ENCODE measurements at regions not wholly inside any gene's neighbourhood (a gene's known extent, or its start where the extent isn't known, plus 50 kb on each side); places are given as distances from the start of the nearest gene placed in this dataset.
"Not testable (repeated sequence)": the region's sequence is repeated elsewhere in the genome, so short reads cannot be mapped to it uniquely, and the experiment has no call there.

DNA sequence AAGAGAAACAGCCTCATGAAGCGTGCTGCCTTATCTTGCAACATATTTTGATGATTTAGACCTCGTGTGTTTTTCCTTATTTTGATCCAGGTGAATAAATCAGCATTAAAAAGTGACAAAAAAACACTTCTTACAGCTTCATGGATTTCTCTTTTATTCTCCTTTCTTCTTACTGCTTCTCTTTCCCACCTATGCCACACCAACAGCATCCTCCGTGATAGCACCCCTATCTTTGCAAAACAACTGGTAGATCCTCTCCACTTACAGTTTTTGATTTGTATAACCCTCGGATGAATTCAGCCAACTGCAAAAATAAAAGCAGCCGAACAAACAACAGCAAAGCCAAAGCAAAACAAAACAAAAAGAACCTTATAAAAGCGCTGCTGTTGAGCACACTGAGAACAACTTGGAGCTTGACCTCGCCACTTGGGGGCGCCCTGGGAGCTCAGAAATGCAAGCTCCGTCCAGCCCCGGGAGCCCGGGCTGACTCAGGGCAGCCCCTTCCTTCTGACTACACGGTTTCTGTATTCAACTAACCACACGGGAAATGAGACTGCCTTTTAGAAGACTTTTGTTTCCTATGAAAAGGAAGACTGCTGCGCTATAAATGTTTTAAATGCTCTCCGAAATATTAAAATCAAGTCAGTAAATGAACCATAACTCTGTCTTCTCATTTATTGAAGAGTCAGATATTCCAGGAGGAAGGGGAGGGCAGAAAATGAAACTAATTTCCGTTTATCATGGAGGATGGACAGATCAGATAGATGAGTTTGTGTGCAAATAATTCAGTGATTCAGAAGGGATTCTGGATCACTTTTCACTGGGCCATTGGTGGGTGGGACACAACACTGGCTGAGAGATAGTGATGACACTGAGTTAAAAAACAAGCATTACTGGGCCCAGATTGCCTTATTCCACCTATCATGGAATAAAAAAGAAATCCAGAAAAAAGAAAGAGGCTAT is 186.8 kb downstream of the ATP6V0E2 start:
- intact Hi-C loops (cut with DNase I) = not testable (repeated sequence)
- DNase-seq = peak; percentile 83 to 90
- TF ChIP-seq, protein P1, sequence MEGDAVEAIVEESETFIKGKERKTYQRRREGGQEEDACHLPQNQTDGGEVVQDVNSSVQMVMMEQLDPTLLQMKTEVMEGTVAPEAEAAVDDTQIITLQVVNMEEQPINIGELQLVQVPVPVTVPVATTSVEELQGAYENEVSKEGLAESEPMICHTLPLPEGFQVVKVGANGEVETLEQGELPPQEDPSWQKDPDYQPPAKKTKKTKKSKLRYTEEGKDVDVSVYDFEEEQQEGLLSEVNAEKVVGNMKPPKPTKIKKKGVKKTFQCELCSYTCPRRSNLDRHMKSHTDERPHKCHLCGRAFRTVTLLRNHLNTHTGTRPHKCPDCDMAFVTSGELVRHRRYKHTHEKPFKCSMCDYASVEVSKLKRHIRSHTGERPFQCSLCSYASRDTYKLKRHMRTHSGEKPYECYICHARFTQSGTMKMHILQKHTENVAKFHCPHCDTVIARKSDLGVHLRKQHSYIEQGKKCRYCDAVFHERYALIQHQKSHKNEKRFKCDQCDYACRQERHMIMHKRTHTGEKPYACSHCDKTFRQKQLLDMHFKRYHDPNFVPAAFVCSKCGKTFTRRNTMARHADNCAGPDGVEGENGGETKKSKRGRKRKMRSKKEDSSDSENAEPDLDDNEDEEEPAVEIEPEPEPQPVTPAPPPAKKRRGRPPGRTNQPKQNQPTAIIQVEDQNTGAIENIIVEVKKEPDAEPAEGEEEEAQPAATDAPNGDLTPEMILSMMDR (IDR thresholded peaks at IDR 0.05) = peak; percentile 47

DNA sequence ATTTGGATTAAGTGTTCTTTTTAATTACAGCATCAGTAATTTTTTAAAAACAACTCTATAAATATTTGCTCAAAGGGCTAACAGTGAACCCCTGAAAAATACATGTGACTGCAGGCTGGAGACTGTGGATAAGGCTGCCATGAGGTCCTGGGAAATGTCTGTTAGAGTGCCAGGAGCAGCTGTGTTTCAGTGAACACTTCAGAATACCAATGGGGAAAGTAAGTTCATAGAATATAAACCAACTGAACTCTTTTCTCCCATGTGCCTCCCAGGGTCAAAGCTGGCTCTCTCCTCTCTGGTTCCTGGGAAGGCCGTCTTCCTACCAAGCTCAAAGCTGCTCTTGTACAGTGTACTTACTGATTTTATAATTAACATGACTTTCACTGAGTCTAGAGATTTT is 189.4 kb downstream of the ATP6V0E2 start:
- H3K4me3 ChIP-seq; H3K36me3 ChIP-seq (ENCODE audit: insufficient read depth in 1 of 2, low read depth in 1 of 2); ATAC-seq; H3K27ac ChIP-seq; H3K4me1 ChIP-seq; DNase-seq; intact Hi-C loops (cut with DNase I); H3K27me3 ChIP-seq (ENCODE audit: insufficient read depth in 3 of 3, low read length in 2 of 3); H3K9me3 ChIP-seq: not testable (repeated sequence)
- 68 to 86% (median 71%) methylated on average over 1 of the region's 1 CpG for WGBS, 3 donors

More for the DNA sequence above, 186.8 kb downstream of the ATP6V0E2 start:
- H3K9me3 ChIP-seq; H3K4me1 ChIP-seq; H3K27me3 ChIP-seq (ENCODE audit: insufficient read depth in 3 of 3, low read length in 2 of 3); H3K27ac ChIP-seq; H3K4me3 ChIP-seq; H3K36me3 ChIP-seq (ENCODE audit: insufficient read depth in 1 of 2, low read depth in 1 of 2): not testable (repeated sequence)
- ATAC-seq = peak; percentile 80 to 95 (median 84)
- WGBS, 3 donors = 16 to 19% (median 18%) methylated on average over 10 of the region's 16 CpGs

DNA sequence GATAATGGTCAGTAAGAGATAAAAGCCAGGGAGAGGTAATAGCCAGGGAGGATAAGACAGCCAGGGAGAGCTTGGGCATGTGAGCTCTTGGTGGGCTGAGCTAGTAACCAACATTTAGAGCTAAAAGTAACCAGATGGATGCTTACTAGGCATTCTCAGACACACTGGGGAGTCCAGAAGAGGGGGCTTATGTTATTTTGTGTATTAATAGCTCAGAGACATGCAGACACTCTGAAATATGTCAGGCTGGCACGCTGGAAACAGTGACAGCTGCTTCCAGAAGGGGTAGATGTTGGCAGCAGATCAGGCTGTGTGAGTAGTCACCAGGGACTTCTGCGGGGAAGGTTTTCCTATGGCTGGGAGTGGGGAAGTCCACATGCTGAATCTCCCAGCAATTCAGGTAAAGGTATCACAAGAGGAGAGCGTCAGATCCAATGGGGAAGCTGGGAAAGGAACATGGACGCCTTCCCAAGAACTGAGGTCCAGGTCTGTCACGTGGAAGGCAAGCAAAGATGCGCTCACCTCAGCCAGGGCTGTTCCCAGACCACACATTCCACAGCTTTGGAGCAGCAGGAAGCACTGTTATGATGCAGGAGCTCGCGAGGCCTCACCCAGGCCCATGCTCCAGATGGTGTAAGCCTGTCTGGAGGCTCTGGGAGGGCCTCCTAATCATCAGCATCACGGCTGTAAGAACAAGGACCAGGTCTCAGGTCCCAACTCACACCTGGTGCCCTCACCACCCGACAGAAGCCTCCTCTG is 196.0 kb downstream of the ATP6V0E2 start:
- H3K9me3 ChIP-seq; intact Hi-C loops (cut with DNase I); DNase-seq; H3K27ac ChIP-seq; H3K27me3 ChIP-seq (ENCODE audit: insufficient read depth in 3 of 3, low read length in 2 of 3); H3K36me3 ChIP-seq (ENCODE audit: insufficient read depth in 1 of 2, low read depth in 1 of 2); H3K4me1 ChIP-seq; H3K4me3 ChIP-seq; ATAC-seq: not testable (repeated sequence)
- 42 to 61% (median 56%) methylated on average over 8 to 10 of the region's 10 CpGs for WGBS, 3 donors

DNA sequence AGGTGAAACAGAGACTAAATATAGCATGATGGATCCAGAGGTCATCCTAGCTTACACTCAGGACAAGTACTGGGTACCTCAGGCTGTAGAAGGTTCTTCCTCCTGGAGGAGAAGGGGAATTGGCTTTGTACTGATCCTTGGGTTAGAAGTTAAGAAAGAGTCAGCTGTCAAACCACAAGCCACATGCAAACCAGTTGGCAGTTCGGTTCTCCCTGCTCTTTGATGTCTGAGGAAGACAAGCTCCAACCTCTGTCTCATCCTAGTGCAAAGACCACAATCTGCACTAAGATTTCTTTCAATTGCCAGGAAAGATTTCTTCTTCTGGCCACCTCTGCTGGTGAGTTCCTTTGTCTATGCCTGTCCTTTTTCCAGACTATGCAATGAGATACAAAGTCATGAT is 203.8 kb downstream of the ATP6V0E2 start:
- H3K4me3 ChIP-seq; intact Hi-C loops (cut with DNase I); H3K36me3 ChIP-seq (ENCODE audit: insufficient read depth in 1 of 2, low read depth in 1 of 2); H3K27ac ChIP-seq; H3K27me3 ChIP-seq (ENCODE audit: insufficient read depth in 3 of 3, low read length in 2 of 3); ATAC-seq; DNase-seq; H3K4me1 ChIP-seq; H3K9me3 ChIP-seq: not testable (repeated sequence)
- 58 to 71% (median 70%) methylated on average over 1 of the region's 1 CpG for WGBS, 3 donors

DNA sequence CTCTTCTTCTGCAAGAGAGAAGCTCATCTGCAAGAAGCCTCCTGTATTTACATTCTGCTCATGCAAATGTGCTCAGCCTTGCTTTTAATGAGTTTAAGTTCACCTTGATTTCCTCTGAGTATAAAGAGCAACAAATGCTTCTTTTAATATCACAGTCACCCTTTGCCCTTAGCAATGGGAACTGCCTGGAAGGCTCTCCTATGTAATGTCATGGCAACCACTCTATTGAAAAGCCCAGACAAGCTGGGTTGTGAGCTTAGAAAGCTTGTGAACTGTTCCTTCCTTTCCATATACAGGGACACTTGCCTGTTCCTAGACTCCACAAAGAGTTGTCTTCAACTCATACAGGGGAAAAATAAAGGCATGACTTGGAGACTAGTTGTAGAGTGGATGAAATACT is 208.1 kb downstream of the ATP6V0E2 start:
- ATAC-seq; H3K4me1 ChIP-seq; H3K27me3 ChIP-seq (ENCODE audit: insufficient read depth in 3 of 3, low read length in 2 of 3): not testable (repeated sequence)

DNA sequence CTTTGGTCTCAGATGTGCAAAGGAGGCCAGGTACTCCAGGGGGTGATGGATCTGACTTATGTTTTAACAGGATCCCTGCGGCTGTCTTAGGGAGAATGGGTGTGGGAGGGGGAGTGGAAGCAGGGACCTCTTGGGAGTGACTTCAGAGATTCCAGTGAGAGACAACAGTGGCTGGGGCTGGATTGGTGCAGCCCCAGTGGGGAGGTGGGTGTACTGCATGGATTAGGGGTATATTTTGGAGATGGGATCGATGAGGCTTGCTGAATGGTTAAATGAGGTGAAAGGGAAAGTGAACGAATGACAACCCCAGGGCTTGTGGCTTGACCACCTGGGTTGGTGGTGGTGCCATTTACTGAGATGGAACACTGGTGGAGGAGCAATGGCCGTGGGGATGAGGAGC is 211.0 kb downstream of the ATP6V0E2 start:
- H3K4me3 ChIP-seq; H3K4me1 ChIP-seq; H3K27me3 ChIP-seq (ENCODE audit: insufficient read depth in 3 of 3, low read length in 2 of 3); ATAC-seq; intact Hi-C loops (cut with DNase I); DNase-seq; H3K36me3 ChIP-seq (ENCODE audit: insufficient read depth in 1 of 2, low read depth in 1 of 2); H3K27ac ChIP-seq; H3K9me3 ChIP-seq: not testable (repeated sequence)
- 75 to 83% (median 81%) methylated on average over 4 of the region's 4 CpGs for WGBS, 3 donors

More for the DNA sequence above, 208.1 kb downstream of the ATP6V0E2 start:
- H3K4me3 ChIP-seq; H3K27ac ChIP-seq; DNase-seq; H3K9me3 ChIP-seq; H3K36me3 ChIP-seq (ENCODE audit: insufficient read depth in 1 of 2, low read depth in 1 of 2); intact Hi-C loops (cut with DNase I): not testable (repeated sequence)

DNA sequence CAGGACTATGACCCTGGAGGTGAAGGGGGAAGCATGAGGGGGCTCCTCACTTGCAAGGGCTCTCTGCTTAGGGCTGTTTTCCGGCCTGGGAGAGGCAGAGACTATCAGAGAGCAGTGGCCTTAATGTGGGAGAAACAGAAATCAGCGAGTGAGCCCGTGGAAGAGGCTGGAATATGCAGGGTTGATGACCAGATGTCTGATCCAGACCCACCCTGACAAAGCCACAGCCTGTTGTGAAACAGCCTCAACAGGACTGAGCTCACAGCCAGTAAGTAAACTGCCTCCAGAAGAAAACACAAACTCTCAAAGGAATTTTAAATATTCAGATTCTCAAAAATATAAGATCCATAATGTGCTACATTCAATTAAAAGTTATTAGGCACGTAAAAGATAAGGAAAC is 213.7 kb downstream of the ATP6V0E2 start:
- intact Hi-C loops (cut with DNase I); H3K9me3 ChIP-seq; H3K36me3 ChIP-seq (ENCODE audit: insufficient read depth in 1 of 2, low read depth in 1 of 2); H3K27me3 ChIP-seq (ENCODE audit: insufficient read depth in 3 of 3, low read length in 2 of 3); H3K27ac ChIP-seq; H3K4me3 ChIP-seq; H3K4me1 ChIP-seq: not testable (repeated sequence)
- DNase-seq = peak; percentile 29 to 53
- peak in 2 of 4 donors; percentile 44 to 69 for ATAC-seq
- 56 to 69% (median 65%) methylated on average over 4 of the region's 4 CpGs for WGBS, 3 donors

DNA sequence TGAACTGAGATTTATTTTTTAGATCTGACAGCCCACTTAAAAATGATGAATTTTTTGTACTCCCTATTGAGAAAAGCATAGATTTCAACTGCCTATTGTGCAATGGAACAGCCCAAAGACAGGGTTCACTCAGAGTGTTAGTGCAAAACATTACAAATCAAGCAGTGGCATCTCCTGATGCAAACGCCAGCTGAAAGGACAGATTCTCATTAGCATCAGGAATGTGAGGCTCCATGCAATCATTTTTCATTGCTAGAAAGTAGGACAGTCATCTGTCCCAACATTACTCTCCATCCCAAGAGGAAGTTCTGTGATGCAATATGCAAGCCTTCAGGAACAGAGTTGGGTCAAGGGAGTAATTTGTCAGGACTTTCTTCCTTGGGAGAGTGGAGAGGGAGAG is 215.4 kb downstream of the ATP6V0E2 start:
- H3K9me3 ChIP-seq; intact Hi-C loops (cut with DNase I): not testable (repeated sequence)
- 14 to 27% (median 25%) methylated on average over 1 of the region's 1 CpG for WGBS, 3 donors

DNA sequence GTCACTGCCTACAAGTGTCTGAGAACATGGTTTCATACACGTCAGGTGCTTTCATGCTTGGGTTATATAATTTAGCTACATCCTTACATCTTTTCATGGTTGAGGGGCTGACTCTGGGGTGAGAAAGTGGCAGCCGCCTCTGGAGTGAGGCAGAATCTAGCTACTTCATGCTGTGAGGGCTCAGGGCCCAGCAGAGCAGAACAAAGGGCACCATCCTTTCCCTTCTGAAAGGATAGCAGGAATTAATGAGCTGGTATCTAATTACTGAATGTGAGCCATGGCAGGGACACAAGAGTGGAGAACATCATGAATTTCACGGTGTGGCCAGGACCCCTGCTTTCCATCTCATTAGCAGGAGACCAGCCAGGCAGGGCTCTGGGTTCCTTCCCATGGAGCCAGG is 217.0 kb downstream of the ATP6V0E2 start:
- ATAC-seq; H3K9me3 ChIP-seq; intact Hi-C loops (cut with DNase I); H3K4me1 ChIP-seq; H3K27me3 ChIP-seq (ENCODE audit: insufficient read depth in 3 of 3, low read length in 2 of 3); H3K27ac ChIP-seq; H3K36me3 ChIP-seq (ENCODE audit: insufficient read depth in 1 of 2, low read depth in 1 of 2); DNase-seq; H3K4me3 ChIP-seq: not testable (repeated sequence)
- WGBS, 3 donors = 62 to 68% (median 68%) methylated on average over 3 of the region's 3 CpGs

More for the DNA sequence above, 215.4 kb downstream of the ATP6V0E2 start:
- not testable (repeated sequence) for H3K4me3 ChIP-seq; H3K36me3 ChIP-seq (ENCODE audit: insufficient read depth in 1 of 2, low read depth in 1 of 2); H3K27ac ChIP-seq; DNase-seq; H3K27me3 ChIP-seq (ENCODE audit: insufficient read depth in 3 of 3, low read length in 2 of 3); H3K4me1 ChIP-seq
- peak in 3 of 4 donors; percentile 66 to 81 (median 77) for ATAC-seq

DNA sequence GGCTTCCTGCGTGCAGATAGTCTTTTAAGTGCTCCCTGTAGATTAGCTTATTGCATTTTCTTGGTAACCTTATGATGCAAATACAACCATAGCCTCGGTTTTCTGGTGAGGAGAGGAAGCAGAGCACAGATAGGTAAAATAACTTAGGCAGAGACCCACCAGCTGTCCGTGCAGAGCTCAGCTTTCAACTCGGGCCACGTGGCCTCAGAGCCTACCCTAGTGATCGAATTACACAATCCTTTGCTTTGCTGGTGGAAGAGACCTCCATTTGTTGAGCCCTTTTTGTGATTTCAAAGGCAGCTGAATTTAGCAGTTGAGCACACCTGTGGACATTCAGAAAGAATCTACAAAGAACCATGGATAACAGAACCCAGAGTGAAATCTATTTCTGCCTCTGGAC is 220.1 kb downstream of the ATP6V0E2 start:
- H3K9me3 ChIP-seq; intact Hi-C loops (cut with DNase I); H3K27ac ChIP-seq; H3K36me3 ChIP-seq (ENCODE audit: insufficient read depth in 1 of 2, low read depth in 1 of 2); H3K27me3 ChIP-seq (ENCODE audit: insufficient read depth in 3 of 3, low read length in 2 of 3); H3K4me1 ChIP-seq; ATAC-seq; DNase-seq; H3K4me3 ChIP-seq: not testable (repeated sequence)
- 20 to 28% (median 23%) methylated on average over 6 of the region's 6 CpGs for WGBS, 3 donors

Data from psoas muscle (tissue), 7 donors.